ENCODE measurements at regions not wholly inside any gene's neighbourhood (a gene's known extent, or its start where the extent isn't known, plus 50 kb on each side); places are given as distances from the start of the nearest gene placed in this dataset.

DNA sequence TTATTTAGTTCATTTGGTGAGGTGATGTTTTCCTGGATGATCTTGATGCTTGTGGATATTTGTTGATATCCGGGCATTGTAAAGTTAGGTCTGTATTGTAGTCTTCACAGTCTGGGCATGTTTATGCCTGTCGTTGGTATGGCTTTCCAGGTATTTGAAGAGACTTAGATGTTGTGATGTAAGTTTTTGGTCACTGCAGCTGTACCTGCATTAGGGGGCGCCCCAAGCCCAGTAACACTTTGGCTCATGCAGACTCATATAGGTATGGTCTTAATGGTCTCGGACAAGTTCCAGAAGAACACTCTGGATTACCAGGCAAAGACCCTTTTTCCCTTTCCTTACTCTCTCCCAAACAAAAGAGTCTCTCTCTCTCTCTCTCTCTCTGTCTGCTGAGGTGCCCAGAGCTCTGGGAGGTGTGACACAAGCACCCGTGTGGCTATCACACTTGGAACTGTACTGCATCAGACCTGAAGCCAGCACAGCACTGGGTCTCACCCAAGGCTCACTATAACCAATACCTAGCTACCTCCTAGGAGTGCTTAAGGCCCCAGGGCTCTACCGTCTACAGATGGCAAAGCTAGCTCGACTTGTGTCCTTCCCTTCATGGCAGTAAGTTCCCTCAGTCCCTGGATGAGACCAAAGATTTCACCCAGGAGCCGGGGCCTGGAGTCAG, 425.8 kb upstream of the ATXN7L3B start:
- TF ChIP-seq EZH2 (IDR thresholded peaks at IDR 0.05; ENCODE audit: low read depth), result no peak
- TF ChIP-seq, protein P1, sequence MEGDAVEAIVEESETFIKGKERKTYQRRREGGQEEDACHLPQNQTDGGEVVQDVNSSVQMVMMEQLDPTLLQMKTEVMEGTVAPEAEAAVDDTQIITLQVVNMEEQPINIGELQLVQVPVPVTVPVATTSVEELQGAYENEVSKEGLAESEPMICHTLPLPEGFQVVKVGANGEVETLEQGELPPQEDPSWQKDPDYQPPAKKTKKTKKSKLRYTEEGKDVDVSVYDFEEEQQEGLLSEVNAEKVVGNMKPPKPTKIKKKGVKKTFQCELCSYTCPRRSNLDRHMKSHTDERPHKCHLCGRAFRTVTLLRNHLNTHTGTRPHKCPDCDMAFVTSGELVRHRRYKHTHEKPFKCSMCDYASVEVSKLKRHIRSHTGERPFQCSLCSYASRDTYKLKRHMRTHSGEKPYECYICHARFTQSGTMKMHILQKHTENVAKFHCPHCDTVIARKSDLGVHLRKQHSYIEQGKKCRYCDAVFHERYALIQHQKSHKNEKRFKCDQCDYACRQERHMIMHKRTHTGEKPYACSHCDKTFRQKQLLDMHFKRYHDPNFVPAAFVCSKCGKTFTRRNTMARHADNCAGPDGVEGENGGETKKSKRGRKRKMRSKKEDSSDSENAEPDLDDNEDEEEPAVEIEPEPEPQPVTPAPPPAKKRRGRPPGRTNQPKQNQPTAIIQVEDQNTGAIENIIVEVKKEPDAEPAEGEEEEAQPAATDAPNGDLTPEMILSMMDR (conservative IDR thresholded peaks at IDR 0.05), result peak; percentile 47; the same call in 1 of the 2 replicates
